Hematopoietic multipotent progenitor cell treated with erythropoietin and hydrocortisone succinate and interleukin-3 and kit ligand, for 17 days (in vitro differentiated cells): ENCODE measurements at regions not wholly inside any gene's neighbourhood (a gene's known extent, or its start where the extent isn't known, plus 50 kb on each side); places are given as distances from the start of the nearest gene placed in this dataset.
"Not testable (repeated sequence)": the region's sequence is repeated elsewhere in the genome, so short reads cannot be mapped to it uniquely, and the experiment has no call there.

Experiments
- DNase-seq: peaks from one replicate; pipeline ENCODE4 v3.0.0-alpha.2; 2015; ENCODE audit warnings: low spot score

GRCh38 chrX:40530509-40530908 lies 50.3 kb upstream of the ATP6AP2 start:
- no peak for DNase-seq

GRCh38 chrX:40527543-40527942 lies 53.2 kb upstream of the ATP6AP2 start:
- DNase-seq = no peak

DNA sequence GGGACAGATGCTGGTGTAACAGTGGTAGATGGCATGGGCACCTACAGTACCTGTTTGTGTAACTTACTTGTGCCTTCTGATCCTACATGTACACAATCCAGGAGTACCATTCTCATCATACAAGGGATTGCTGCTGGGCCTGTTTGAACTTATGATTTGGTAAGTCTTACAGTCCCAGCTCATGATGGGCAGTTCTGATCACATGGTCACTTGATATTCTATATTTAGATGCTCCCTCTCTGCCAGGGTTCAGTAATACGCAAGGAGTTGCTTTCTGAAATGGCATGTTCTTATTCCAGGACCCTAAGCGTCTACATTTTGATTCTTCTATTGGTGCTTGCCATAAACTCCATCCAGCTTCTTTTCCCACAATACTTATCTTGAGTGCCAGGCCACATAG lies 54.4 kb upstream of the ATP6AP2 start:
- DNase-seq = no peak

GRCh38 chrX:40525901-40526300 lies 54.9 kb upstream of the ATP6AP2 start:
- not testable (repeated sequence) for DNase-seq

DNA sequence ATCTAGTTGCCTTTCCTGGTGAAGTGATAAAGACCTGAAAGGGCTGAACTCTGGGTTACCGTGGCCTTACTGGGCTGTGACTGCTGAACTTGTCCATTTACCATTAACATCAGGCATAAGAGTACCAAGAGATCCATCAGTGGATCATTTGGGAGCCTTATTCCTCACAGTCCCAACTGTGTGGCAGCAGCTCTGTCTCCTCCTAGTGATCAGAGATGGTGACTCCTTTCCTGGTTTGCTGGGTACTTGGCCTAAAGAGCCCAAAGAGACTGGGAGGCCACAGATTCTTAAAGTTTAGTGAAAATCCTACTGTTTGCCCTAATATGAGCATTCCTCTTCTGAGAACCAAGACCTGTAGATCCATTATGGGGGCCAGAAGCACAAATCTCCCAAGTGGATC lies 56.3 kb upstream of the ATP6AP2 start:
- DNase-seq = no peak

GRCh38 chrX:40523852-40524251 lies 56.9 kb upstream of the ATP6AP2 start:
- no peak for DNase-seq

DNA sequence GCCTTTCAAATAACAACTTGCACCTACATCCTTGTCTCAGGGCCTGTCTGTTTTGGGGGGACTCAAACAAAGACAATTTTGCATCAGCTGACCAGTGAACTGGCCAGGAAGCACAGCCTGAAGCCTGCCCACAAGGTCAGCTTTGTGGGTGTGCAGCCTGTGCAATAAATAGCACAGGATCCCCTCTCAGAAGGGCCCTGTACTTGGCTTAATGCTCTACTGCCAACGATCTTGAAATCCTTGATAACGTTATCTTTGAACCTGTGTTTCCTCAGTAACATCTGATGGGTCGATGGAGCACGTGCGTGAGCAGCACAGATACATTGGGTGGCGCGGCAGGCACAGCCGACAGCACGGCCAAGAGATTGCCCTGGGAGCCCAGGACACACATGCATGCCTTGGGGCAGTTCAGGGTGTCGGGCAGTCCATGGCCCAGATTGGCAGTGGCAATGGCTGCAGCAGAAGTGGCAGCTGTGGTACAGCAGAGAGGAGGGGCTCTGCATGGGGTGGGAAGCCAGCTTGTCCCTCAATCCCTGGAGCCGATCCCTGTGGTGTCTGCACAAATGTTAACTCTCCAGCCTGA lies 58.8 kb upstream of the ATP6AP2 start:
- DNase-seq = no peak

DNA sequence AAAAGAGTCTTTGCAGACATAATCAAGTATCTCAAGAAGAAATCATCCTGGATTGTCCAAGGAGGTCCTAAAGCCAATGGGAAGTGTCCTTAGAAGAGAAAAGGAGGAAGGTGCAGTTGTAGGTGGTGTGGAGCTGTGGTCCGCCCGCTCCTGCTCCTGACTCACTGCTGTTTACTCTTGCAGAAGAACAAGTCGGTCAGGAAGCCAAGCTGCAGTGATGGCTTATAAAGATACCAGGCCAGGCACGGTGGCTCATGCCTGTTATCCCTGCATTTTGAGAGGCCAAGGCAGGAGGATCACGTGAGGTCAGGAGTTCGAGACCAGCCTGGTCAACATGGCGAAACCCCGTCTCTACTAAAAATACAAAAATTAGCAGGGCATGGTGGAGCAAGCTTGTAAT lies 66.4 kb upstream of the ATP6AP2 start:
- no peak for DNase-seq

DNA sequence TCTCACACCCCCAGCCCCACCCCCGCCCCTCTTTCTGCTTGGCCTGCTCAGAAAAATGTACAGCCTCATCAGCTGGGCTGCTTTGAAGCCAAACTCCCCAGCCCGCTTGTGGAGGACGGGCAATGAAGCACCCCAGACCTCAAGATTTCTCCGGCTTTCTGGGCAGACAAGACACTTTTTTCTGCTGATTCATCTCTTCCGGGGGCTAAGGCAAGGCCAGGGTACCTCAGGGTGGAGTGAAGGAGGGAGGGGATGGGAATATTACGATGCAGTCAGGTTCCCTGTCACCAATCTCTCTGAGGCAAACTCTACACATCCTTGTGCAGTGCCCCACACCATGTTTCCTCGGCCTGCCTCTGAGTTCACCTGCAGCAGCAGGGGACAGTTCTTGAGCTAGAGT lies 66.9 kb upstream of the ATP6AP2 start:
- DNase-seq = no peak

GRCh38 chrX:40513012-40513411 lies 67.8 kb upstream of the ATP6AP2 start:
- DNase-seq = no peak

GRCh38 chrX:40511258-40511657 lies 69.5 kb upstream of the ATP6AP2 start:
- DNase-seq = no peak

DNA sequence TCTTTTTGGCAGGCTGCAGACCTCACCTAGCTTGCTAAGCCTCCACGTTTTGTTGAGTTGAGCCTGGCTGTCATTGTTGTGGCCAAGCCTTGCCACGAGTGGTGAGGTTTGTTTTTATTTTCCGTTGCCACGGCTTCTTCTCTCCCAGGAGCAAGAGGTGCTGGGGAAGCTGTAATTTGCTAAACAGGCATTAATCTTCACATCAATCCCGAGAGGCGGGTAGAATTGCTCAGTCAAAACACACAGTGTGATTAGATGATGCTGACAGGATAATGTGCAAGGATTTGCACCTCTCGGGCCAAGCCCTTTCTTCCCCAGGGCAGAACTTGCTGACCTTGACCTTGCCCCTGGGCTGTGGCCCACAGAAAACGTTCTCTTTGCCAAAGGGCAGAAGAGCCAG lies 72.2 kb upstream of the ATP6AP2 start:
- DNase-seq = no peak

- DNase-seq = no peak
Measured at GRCh38 chrX:40506201-40506985, 74.4 kb upstream of the ATP6AP2 start.

- no peak for DNase-seq
Measured at GRCh38 chrX:40504801-40505605, 75.8 kb upstream of the ATP6AP2 start.

GRCh38 chrX:40503094-40503493 lies 77.7 kb upstream of the ATP6AP2 start:
- no peak for DNase-seq

- no peak for DNase-seq
Measured at GRCh38 chrX:40502688-40503087, 78.1 kb upstream of the ATP6AP2 start.

GRCh38 chrX:40501164-40501855 lies 79.5 kb upstream of the ATP6AP2 start:
- DNase-seq = no peak

DNA sequence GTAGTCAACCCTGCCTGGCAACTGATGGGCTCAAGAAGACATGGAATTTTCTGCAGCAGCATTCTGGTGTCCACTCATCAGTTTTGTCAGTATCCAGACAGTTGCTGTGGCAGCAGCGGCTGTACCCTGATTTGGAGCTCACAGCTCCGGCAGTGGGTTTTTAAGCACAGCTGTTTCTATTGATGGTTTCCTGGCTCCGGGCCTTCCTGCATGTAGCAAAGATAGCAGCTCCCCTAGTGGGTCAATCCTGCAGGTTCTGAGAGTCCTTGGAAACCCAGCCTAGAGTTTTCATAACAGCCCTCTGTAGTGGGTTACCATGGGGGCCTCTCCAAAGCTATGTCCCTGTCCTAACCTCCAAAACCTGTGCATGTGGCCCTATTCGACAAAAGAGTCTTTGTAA lies 84.0 kb upstream of the ATP6AP2 start:
- no peak for DNase-seq

DNA sequence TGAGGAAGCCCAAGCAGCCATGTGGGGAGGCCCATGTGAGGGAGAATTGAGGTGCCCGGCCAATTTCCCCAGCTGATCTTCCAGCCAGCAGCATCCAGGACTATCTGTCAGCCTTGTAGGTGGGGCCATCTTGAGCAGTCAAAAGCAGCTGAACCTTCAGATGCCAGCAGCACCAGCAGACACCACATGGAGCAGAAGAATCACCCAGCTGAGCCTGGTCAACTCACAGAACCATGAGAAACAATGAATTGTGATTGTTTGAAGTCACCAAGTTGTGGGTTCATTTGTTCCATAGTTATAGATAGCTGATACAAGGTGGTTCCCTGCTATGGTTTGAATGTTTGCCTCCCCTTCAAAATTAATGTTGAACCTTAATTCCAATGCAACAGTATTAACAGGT lies 85.1 kb upstream of the ATP6AP2 start:
- DNase-seq = no peak

DNA sequence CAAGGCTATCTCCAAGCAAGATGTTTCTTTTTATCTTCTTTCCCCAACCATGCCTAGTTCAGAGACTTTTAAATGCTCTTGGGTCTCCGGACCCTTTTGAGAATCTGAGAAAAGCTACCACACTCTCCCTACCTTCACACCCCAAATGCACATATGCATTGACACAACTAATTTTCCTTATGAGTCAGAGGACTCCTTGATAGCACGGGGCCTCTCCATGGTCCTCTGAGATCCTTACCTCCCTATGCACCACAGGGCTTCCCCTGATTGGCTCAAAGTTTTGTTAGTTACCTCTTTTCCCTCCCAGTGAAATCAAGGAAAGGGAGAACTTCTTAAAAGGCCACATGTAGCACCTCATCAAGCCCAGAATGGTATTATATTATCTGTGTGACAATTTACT lies 86.8 kb upstream of the ATP6AP2 start:
- no peak for DNase-seq

DNA sequence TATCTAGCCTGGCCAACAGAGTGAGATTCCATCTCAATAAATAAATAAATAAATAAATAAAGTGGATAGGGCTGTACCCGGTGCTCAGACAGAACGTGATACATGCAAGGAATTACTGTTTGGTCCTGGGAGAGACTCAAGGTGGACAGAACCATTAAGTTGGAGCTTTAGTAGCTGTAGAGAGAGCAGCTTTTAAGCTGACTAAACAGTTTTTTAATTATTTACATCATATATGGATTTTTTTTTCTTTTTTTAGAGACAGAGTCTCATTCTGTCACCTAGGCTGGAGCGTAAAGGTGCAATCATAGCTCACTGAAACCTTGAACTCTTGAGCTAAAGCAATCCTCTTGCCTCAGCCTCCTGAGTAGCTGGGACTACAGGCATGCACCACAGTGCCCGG lies 92.5 kb upstream of the ATP6AP2 start:
- DNase-seq = no peak

DNA sequence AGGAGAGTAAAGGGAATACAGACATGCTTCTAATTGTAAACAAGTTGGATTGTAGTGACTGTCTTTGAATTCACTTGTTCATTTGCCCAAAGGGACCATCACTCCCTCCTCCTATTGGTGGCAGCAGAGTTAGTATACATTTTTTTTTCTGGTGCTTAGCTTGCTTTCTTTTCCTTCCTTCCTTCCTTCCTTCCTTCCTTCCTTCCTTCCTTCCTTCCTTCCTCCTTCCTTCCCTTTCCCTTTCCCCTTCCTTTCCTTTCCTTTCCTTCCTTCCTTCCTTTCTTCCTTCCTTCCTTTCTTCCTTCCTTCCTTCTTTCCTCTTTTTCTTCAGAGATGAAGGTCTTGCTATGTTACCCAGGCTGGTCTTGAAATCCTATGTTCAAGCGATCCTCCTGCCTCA lies 94.8 kb upstream of the ATP6AP2 start:
- no peak for DNase-seq
